SU-DHL-6 (cell line): ENCODE measurements at regions not wholly inside any gene's neighbourhood (a gene's known extent, or its start where the extent isn't known, plus 50 kb on each side); places are given as distances from the start of the nearest gene placed in this dataset.

Experiments used
- CTCF ChIP-seq: fragments of 200-600 bp; sonication (generic); IDR thresholded peaks from one replicate; pipeline ENCODE4 v1.5.1; 2017; ENCODE audit warnings: antibody characterized with exemption, mild to moderate bottlenecking, low read length, moderate library complexity; ENCODE audit not compliant: insufficient read depth, poor library complexity, severe bottlenecking
- EZH2phosphoT487 ChIP-seq: fragments of 200-600 bp; sonication (generic), shearing (Covaris generic); conservative IDR thresholded peaks from 2 replicates; pipeline ENCODE4 v1.6.1; 2018; ENCODE audit warnings: mild to moderate bottlenecking, antibody characterized with exemption, low read length, moderate library complexity, mixed read lengths

GRCh38 chr2:240296104-240296406, 139.4 kb upstream of the GPC1 start:
- TF ChIP-seq CTCF (no peak), EZH2phosphoT487 (no peak)
